Caco-2 (cell line): ENCODE measurements at regions not wholly inside any gene's neighbourhood (a gene's known extent, or its start where the extent isn't known, plus 50 kb on each side); places are given as distances from the start of the nearest gene placed in this dataset.
A peak's percentile ranks its signal among the peaks of the same experiment; 100 is the strongest.

ENCODE experiments used
- BruUV-seq: library from RNA; stranded (reverse); fragments of 400-500 nt; replicated peaks from 2 replicates; lab custom pipeline; 2021; lab: Mats Ljungman, UMichigan
- CTCF ChIA-PET: fragments of 300-600 bp; sonication (Branson Sonifier 250); formaldehyde crosslinking; loops from one replicate; lab custom pipeline; 2022; ENCODE audit warnings: antibody characterized with exemption; lab: Charles Lee
- POLR2A ChIA-PET: fragments of 300-600 bp; sonication (Branson Sonifier 250); formaldehyde crosslinking; loops from one replicate; lab custom pipeline; 2022; ENCODE audit warnings: antibody characterized with exemption; lab: Charles Lee
- DNase-seq, 2 experiments: peaks; one replicate each; pipeline versions ENCODE4 v3.0.0 to v3.0.0-alpha.2; 2020 to 2022
- H3K27me3 ChIP-seq: replicated peaks from 2 replicates; pipeline ENCODE4 v1.6.0; 2011; ENCODE audit warnings: low read length; ENCODE audit not compliant: control insufficient read depth, insufficient read depth
- H3K36me3 ChIP-seq: 2 replicates; pipeline ENCODE4 v1.5.1; 2011; ENCODE audit warnings: low read length; ENCODE audit not compliant: control insufficient read depth, insufficient read depth
- H3K4me1 ChIP-seq: fragments of 250-450 bp; sonication (Bioruptor Pico); 2 replicates; pipeline ENCODE4 v1.5.1; 2020; ENCODE audit warnings: mild to moderate bottlenecking
- H3K4me3 ChIP-seq: 2 replicates; pipeline ENCODE4 v1.5.1; 2011; ENCODE audit warnings: low read depth, mild to moderate bottlenecking, control low read depth, low read length
- H3K9me3 ChIP-seq: fragments of 250-450 bp; sonication (Bioruptor Pico); 2 replicates; pipeline ENCODE4 v1.5.1; 2020; ENCODE audit warnings: mild to moderate bottlenecking, moderate library complexity
- H3K27ac Mint-ChIP-seq: one replicate; pipeline ENCODE4 v1.8.0; 2022; ENCODE audit warnings: mixed read lengths; ENCODE audit not compliant: unreplicated experiment
- H3K27me3 Mint-ChIP-seq: one replicate; pipeline ENCODE4 v1.8.0; 2022; ENCODE audit warnings: mixed read lengths; ENCODE audit not compliant: insufficient read depth, unreplicated experiment
- H3K36me3 Mint-ChIP-seq: one replicate; pipeline ENCODE4 v1.8.0; 2022; ENCODE audit warnings: mild to moderate bottlenecking, mixed read lengths; ENCODE audit not compliant: insufficient read depth, unreplicated experiment
- H3K4me1 Mint-ChIP-seq: one replicate; pipeline ENCODE4 v1.8.0; 2022; ENCODE audit warnings: low read depth, mixed read lengths; ENCODE audit not compliant: unreplicated experiment
- H3K4me3 Mint-ChIP-seq: one replicate; pipeline ENCODE4 v1.8.0; 2022; ENCODE audit warnings: mild to moderate bottlenecking, moderate library complexity, mixed read lengths; ENCODE audit not compliant: unreplicated experiment
- H3K9me3 Mint-ChIP-seq: one replicate; pipeline ENCODE4 v1.8.0; 2022; ENCODE audit warnings: mixed read lengths; ENCODE audit not compliant: unreplicated experiment
- CTCF ChIP-seq, 2 experiments: fragments of 200-600 bp in 1 of 2; IDR thresholded peaks; 1 replicate in 1 of 2; 2 replicates in 1 of 2; pipeline versions ENCODE4 v1.5.1 to v1.8.0; 2011 to 2022; ENCODE audit warnings: antibody characterized with exemption in 1 of 2, control low read depth in 1 of 2, inconsistent platforms in 1 of 2, low read depth in 1 of 2, low read length in 1 of 2, mild to moderate bottlenecking in 1 of 2, moderate library complexity in 1 of 2; ENCODE audit not compliant: insufficient read depth in 1 of 2, severe bottlenecking in 1 of 2, unreplicated experiment in 1 of 2
- intact Hi-C: fragments of 100-400 bp; cut with micrococcal nuclease; formaldehyde crosslinking; loops from one replicate; pipeline ENCODE4 v1.10.0; 2022; ENCODE audit not compliant: unreplicated experiment

DNA sequence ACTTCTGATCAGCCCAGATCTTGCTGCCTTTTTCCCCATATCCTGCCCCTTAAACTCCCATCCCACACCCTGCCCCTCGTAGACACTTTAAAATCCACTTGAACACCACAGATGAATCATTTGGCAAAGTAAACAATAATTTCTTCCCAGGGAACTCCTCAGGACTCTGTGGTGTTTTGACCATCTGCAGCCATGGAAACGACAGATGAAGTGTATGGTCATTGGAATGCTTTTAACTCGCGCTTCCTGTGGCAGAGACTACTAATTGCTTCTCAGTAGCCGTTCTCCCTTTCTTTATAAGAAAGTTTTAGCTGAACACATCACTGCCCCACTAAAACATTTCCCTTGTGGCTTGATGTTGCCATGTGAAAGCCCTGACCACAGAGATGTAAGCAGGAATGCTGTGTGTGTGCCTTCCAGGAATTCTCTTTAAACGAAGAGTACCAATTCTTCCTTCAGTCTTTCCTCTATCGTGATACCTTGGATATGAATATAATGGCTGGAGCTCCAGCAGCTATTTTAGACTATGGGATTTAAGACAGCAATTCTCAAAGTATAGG is 92.7 kb upstream of the PARD3B start:
- Histone ChIP-seq H3K27me3 (no peaks in the 10 kb centered on the region), H3K9me3 (peaks cover 2% of the 10 kb centered on the region; the same call in 1 of the 2 replicates), H3K4me3 (no peak overlapping the region), H3K36me3 (no peaks in the 10 kb centered on the region), H3K4me1 (peaks cover 23% of the 10 kb centered on the region)
- Mint-ChIP-seq H3K4me3 (no peak overlapping the region), H3K27me3 (no peaks in the 10 kb centered on the region), H3K9me3 (peaks cover 7% of the 10 kb centered on the region), H3K36me3 (no peaks in the 10 kb centered on the region), H3K4me1 (peaks cover 28% of the 10 kb centered on the region), H3K27ac (peak overlapping the region; percentile 52)
- intact Hi-C loops = no loop called here
- BruUV-seq = no TSS peak
- POLR2A ChIA-PET = no interaction called here
- peak; percentile 59 to 60 for DNase-seq
- no peak for TF ChIP-seq CTCF (IDR thresholded peaks at IDR 0.05; ENCODE audit: insufficient read depth in 1 of 2, low read depth in 1 of 2, low read length in 1 of 2, severe bottlenecking in 1 of 2, unreplicated experiment in 1 of 2)
- CTCF ChIA-PET = no interaction called here

DNA sequence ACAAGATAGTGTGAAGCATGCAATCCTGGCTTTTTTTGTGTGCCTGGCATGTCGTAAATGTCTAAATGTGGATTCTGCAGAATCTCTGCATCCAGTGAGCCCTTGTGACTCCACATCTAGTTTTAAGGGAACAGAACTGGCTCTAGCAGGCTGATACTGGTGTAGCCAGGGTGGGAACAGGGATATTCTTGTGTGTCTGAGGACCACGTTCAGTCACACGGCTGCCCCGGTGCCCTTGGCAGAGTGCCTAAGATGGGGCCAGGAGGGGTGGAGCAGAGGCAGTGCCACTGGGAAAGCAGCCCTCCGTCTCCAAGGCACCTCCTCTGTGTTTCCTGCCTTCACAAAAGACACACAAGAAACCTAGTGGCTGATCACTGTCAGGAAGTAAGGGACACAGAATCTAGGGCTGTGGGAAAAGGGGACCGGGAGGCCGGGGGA is 91.5 kb upstream of the PARD3B start:
- ChIA-PET CTCF (no interaction called here), POLR2A (no interaction called here)
- no peaks in the 10 kb centered on the region for H3K27me3 Mint-ChIP-seq
- no peaks in the 10 kb centered on the region for H3K9me3 Mint-ChIP-seq
- no TSS peak for BruUV-seq
- TF ChIP-seq CTCF (IDR thresholded peaks at IDR 0.05; ENCODE audit: insufficient read depth in 1 of 2, low read depth in 1 of 2, low read length in 1 of 2, severe bottlenecking in 1 of 2, unreplicated experiment in 1 of 2) = no peak
- intact Hi-C loops = no loop called here
- Histone ChIP-seq H3K36me3 (no peaks in the 10 kb centered on the region), H3K4me3 (no peak overlapping the region), H3K4me1 (peaks cover 23% of the 10 kb centered on the region), H3K27me3 (no peaks in the 10 kb centered on the region), H3K9me3 (no peaks in the 10 kb centered on the region)
- peak in 1 of 2 experiments; percentile 18 for DNase-seq
- no peaks in the 10 kb centered on the region for H3K36me3 Mint-ChIP-seq
- peak overlapping the region; percentile 52 for H3K27ac Mint-ChIP-seq
- H3K4me3 Mint-ChIP-seq = no peak overlapping the region
- H3K4me1 Mint-ChIP-seq = peaks cover 28% of the 10 kb centered on the region

GRCh38 chr2:204454672-204455380 is 90.4 kb upstream of the PARD3B start:
- no peaks in the 10 kb centered on the region for H3K36me3 ChIP-seq
- BruUV-seq = no TSS peak
- POLR2A ChIA-PET = no interaction called here
- H3K27me3 Mint-ChIP-seq = no peaks in the 10 kb centered on the region
- CTCF ChIA-PET = no interaction called here
- no peak overlapping the region for H3K4me3 ChIP-seq
- no peaks in the 10 kb centered on the region for H3K36me3 Mint-ChIP-seq
- H3K4me1 ChIP-seq = peaks cover 23% of the 10 kb centered on the region
- intact Hi-C loops = no loop called here
- no peak overlapping the region for H3K4me3 Mint-ChIP-seq
- H3K9me3 ChIP-seq = no peaks in the 10 kb centered on the region
- H3K27ac Mint-ChIP-seq = no peak overlapping the region
- H3K4me1 Mint-ChIP-seq = peaks cover 28% of the 10 kb centered on the region
- H3K9me3 Mint-ChIP-seq = no peaks in the 10 kb centered on the region
- no peak for DNase-seq
- no peaks in the 10 kb centered on the region for H3K27me3 ChIP-seq
- no peak for TF ChIP-seq CTCF (IDR thresholded peaks at IDR 0.05; ENCODE audit: insufficient read depth in 1 of 2, low read depth in 1 of 2, low read length in 1 of 2, severe bottlenecking in 1 of 2, unreplicated experiment in 1 of 2)
